ENCODE measurements at regions not wholly inside any gene's neighbourhood (a gene's known extent, or its start where the extent isn't known, plus 50 kb on each side); places are given as distances from the start of the nearest gene placed in this dataset.

DNA sequence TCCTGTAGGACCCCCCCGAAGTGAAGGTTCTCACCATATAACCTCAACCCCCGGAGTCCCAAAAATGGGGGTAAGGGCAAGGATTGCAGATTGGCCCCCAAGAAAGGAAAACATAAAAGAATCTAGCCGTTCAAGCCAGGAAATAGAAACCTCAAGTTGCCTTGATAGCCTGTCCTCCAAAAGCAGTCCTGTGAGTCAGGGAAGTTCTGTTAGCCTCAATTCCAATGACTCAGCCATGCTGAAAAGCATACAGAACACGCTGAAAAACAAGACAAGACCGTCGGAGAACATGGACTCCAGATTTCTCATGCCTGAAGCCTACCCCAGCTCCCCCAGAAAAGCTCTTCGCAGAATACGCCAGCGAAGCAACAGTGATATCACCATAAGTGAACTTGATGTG is 344.2 kb upstream of the RGS6 start:
- no peaks in the 10 kb centered on the region for H3K27me3 ChIP-seq (ENCODE audit: insufficient read depth, poor library complexity, severe bottlenecking)
- TF ChIP-seq, protein P1, sequence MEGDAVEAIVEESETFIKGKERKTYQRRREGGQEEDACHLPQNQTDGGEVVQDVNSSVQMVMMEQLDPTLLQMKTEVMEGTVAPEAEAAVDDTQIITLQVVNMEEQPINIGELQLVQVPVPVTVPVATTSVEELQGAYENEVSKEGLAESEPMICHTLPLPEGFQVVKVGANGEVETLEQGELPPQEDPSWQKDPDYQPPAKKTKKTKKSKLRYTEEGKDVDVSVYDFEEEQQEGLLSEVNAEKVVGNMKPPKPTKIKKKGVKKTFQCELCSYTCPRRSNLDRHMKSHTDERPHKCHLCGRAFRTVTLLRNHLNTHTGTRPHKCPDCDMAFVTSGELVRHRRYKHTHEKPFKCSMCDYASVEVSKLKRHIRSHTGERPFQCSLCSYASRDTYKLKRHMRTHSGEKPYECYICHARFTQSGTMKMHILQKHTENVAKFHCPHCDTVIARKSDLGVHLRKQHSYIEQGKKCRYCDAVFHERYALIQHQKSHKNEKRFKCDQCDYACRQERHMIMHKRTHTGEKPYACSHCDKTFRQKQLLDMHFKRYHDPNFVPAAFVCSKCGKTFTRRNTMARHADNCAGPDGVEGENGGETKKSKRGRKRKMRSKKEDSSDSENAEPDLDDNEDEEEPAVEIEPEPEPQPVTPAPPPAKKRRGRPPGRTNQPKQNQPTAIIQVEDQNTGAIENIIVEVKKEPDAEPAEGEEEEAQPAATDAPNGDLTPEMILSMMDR (IDR thresholded peaks at IDR 0.05; ENCODE audit: insufficient read depth, low read length): no peak
- no peak for TF ChIP-seq SPI1 (IDR thresholded peaks at IDR 0.05; ENCODE audit: borderline replicate concordance, low read depth)
- no peak for TF ChIP-seq POLR2AphosphoS5 (IDR thresholded peaks at IDR 0.05; ENCODE audit: low read depth)
- TF ChIP-seq GABPA (IDR thresholded peaks at IDR 0.05; ENCODE audit: low read depth): no peak
- TF ChIP-seq, protein P2, sequence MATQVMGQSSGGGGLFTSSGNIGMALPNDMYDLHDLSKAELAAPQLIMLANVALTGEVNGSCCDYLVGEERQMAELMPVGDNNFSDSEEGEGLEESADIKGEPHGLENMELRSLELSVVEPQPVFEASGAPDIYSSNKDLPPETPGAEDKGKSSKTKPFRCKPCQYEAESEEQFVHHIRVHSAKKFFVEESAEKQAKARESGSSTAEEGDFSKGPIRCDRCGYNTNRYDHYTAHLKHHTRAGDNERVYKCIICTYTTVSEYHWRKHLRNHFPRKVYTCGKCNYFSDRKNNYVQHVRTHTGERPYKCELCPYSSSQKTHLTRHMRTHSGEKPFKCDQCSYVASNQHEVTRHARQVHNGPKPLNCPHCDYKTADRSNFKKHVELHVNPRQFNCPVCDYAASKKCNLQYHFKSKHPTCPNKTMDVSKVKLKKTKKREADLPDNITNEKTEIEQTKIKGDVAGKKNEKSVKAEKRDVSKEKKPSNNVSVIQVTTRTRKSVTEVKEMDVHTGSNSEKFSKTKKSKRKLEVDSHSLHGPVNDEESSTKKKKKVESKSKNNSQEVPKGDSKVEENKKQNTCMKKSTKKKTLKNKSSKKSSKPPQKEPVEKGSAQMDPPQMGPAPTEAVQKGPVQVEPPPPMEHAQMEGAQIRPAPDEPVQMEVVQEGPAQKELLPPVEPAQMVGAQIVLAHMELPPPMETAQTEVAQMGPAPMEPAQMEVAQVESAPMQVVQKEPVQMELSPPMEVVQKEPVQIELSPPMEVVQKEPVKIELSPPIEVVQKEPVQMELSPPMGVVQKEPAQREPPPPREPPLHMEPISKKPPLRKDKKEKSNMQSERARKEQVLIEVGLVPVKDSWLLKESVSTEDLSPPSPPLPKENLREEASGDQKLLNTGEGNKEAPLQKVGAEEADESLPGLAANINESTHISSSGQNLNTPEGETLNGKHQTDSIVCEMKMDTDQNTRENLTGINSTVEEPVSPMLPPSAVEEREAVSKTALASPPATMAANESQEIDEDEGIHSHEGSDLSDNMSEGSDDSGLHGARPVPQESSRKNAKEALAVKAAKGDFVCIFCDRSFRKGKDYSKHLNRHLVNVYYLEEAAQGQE (IDR thresholded peaks at IDR 0.05; ENCODE audit: insufficient replicate concordance, low read depth): no peak
- no peak for DNase-seq (ENCODE audit: low read depth in 1 of 2, low spot score in 1 of 2)

DNA sequence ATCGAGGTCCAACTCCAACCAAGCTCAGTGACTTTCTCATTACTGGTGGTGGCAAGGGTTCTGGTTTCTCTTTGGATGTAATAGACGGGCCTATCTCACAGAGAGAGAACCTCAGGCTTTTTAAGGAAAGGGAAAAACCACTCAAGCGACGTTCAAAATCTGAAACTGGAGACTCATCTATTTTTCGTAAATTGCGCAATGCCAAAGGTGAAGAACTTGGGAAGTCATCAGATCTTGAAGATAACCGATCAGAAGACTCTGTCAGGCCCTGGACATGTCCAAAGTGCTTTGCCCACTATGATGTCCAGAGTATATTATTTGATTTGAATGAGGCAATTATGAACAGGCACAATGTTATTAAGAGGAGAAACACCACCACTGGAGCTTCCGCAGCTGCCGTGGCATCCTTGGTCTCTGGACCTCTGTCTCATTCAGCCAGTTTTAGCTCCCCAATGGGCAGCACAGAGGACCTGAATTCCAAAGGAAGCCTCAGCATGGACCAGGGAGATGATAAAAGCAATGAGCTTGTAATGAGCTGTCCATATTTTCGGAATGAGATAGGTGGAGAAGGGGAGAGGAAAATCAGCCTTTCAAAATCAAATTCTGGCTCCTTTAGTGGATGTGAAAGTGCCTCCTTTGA is 343.5 kb upstream of the RGS6 start:
- TF ChIP-seq, protein P2 (IDR thresholded peaks at IDR 0.05; ENCODE audit: insufficient replicate concordance, low read depth): no peak
- no peak for TF ChIP-seq POLR2AphosphoS5 (IDR thresholded peaks at IDR 0.05; ENCODE audit: low read depth)
- TF ChIP-seq GABPA (IDR thresholded peaks at IDR 0.05; ENCODE audit: low read depth): no peak
- TF ChIP-seq, protein P1 (IDR thresholded peaks at IDR 0.05; ENCODE audit: insufficient read depth, low read length): no peak
- TF ChIP-seq SPI1 (IDR thresholded peaks at IDR 0.05; ENCODE audit: borderline replicate concordance, low read depth): no peak
- Histone ChIP-seq H3K27ac (replicated peaks) (no peak overlapping the region), H3K27me3 (ENCODE audit: insufficient read depth, poor library complexity, severe bottlenecking) (no peaks in the 10 kb centered on the region), H3K4me3 (replicated peaks; ENCODE audit: insufficient read depth, low read length) (no peak overlapping the region)
- DNase-seq (ENCODE audit: low read depth in 1 of 2, low spot score in 1 of 2): no peak

More for the DNA sequence above, 344.2 kb upstream of the RGS6 start:
- no peak overlapping the region for H3K27ac ChIP-seq (replicated peaks)
- no peak overlapping the region for H3K4me3 ChIP-seq (replicated peaks; ENCODE audit: insufficient read depth, low read length)

DNA sequence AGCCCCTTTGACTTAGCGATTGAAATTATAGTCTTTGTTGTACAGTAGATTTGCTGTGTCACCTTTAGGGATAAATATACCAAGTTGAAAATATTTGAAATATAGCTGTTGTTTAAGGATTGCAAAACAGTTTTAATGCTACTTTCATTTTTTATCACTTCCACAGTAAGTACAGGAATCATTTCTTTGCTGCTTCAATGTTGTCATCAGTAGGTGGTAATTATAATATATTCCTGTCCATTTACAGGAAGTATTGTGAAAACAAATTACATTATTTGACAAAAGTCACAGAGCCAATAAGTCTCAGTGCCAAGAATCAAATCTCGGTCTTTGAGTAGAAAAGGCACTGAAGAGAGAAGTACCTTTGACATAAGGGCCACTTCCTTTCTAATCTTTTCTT is 342.6 kb upstream of the RGS6 start:
- DNase-seq (ENCODE audit: low read depth in 1 of 2, low spot score in 1 of 2): no peak
- H3K27me3 ChIP-seq (ENCODE audit: insufficient read depth, poor library complexity, severe bottlenecking): no peaks in the 10 kb centered on the region
- TF ChIP-seq, protein P1 (IDR thresholded peaks at IDR 0.05; ENCODE audit: insufficient read depth, low read length): no peak
- TF ChIP-seq POLR2AphosphoS5 (IDR thresholded peaks at IDR 0.05; ENCODE audit: low read depth) (no peak), GABPA (IDR thresholded peaks at IDR 0.05; ENCODE audit: low read depth) (no peak), SPI1 (IDR thresholded peaks at IDR 0.05; ENCODE audit: borderline replicate concordance, low read depth) (no peak)
- TF ChIP-seq, protein P2 (IDR thresholded peaks at IDR 0.05; ENCODE audit: insufficient replicate concordance, low read depth): no peak
- H3K27ac ChIP-seq (replicated peaks): no peak overlapping the region
- H3K4me3 ChIP-seq (replicated peaks; ENCODE audit: insufficient read depth, low read length): no peak overlapping the region
